ENCODE measurements at regions not wholly inside any gene's neighbourhood (a gene's known extent, or its start where the extent isn't known, plus 50 kb on each side); places are given as distances from the start of the nearest gene placed in this dataset.

DNA sequence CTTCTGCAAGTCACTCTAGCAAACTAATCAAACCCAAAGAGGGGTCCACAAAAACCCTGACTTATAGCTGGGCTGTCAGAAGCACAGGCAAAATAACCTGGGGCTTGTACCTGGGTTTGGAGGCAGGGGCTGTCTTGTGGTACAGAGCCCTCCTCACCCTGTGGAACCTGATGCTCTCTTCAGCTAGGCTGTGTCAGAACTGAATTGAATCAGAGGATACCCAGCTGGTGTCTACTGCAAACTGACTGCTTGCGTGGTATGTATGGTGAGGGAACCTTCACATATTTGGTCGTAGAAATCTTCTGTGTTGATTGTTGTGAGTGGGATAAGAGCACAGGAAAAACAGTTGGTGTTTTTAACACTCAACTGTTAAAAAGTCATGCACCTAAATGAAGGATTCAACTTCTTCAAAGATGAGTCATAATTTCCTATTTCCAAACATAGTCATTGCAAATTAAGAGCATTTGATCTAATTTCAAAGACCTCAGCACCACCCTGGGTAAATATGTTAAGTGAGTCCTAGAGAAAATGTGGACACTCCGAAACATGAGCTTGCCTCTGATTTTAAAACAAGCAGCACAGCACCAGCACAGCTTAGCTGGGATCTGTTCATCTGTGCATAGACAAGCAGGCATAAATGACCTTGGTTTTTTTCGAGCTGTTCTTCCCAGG lies 840.2 kb downstream of the UQCRFS1 start:
- no peak overlapping the region for H3K4me3 ChIP-seq
- DNase-seq = no peak

DNA sequence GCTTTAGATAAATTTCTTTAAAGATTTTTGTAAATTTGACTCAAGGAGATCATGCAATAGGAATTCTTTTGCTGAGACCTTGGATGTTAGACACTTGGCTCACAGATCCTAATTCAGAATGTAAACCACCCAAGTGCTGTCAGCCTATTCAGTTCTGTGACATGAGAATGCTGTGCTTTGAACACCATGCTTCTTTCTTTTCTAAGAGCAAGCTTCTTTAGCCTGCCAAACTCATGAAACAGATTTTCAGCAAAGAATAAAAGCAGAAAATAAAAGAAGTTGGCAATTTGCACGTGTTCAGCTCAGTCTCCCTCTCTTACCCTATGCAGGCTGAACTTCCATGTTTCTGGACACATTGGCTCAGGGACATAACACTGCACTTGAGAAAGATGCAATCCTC lies 845.8 kb downstream of the UQCRFS1 start:
- no peak for DNase-seq
- WGBS, 2 donors = 53 to 69% methylated on average over 1 of the region's 1 CpG
- no peak for ATAC-seq
- intact Hi-C loops (cut with DNase I) = no loop called here
- H3K4me1 ChIP-seq = no peaks in the 10 kb centered on the region
- H3K27me3 ChIP-seq = peaks cover 0 to 4% (median 0%) of the 10 kb centered on the region in 7 donors
- no peaks in the 10 kb centered on the region for H3K36me3 ChIP-seq
- H3K4me3 ChIP-seq = no peak overlapping the region
- peaks cover 0 to 4% (median 0%) of the 10 kb centered on the region in 11 donors for H3K9me3 ChIP-seq
- no peak overlapping the region for H3K27ac ChIP-seq
- TF ChIP-seq, protein P1, sequence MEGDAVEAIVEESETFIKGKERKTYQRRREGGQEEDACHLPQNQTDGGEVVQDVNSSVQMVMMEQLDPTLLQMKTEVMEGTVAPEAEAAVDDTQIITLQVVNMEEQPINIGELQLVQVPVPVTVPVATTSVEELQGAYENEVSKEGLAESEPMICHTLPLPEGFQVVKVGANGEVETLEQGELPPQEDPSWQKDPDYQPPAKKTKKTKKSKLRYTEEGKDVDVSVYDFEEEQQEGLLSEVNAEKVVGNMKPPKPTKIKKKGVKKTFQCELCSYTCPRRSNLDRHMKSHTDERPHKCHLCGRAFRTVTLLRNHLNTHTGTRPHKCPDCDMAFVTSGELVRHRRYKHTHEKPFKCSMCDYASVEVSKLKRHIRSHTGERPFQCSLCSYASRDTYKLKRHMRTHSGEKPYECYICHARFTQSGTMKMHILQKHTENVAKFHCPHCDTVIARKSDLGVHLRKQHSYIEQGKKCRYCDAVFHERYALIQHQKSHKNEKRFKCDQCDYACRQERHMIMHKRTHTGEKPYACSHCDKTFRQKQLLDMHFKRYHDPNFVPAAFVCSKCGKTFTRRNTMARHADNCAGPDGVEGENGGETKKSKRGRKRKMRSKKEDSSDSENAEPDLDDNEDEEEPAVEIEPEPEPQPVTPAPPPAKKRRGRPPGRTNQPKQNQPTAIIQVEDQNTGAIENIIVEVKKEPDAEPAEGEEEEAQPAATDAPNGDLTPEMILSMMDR (IDR thresholded peaks at IDR 0.05) = no peak

More for the DNA sequence above, 840.2 kb downstream of the UQCRFS1 start:
- Histone ChIP-seq H3K4me1 (no peaks in the 10 kb centered on the region), H3K27ac (no peak overlapping the region), H3K36me3 (no peaks in the 10 kb centered on the region), H3K9me3 (peaks cover 0 to 4% (median 0%) of the 10 kb centered on the region in 11 donors), H3K27me3 (peaks cover 0 to 11% (median 0%) of the 10 kb centered on the region in 7 donors)
- no peak for ATAC-seq
- WGBS, 2 donors = 57 to 61% methylated on average over 4 of the region's 4 CpGs
- TF ChIP-seq, protein P1 (IDR thresholded peaks at IDR 0.05) = no peak
- intact Hi-C loops (cut with DNase I) = no loop called here

DNA sequence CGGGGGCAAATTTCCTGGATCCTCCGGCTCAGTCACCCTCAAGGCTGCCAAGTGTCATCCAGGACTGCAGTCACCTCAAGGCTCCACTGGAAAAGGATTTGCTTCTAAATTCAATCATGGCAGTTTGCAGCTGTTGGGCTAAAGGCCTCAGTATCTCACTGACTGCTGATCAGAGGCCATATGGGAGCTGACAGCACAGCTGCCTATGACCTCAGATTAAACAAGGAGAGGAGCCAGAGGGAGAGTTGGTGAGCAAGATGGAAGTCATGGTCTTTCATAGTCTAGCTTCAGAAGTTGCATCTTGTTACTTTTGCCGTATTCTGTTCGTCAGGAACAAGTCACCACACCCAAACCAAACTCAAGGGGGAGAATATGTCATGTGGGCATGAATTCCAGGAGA lies 849.7 kb downstream of the UQCRFS1 start:
- TF ChIP-seq, protein P1 (IDR thresholded peaks at IDR 0.05) = no peak

DNA sequence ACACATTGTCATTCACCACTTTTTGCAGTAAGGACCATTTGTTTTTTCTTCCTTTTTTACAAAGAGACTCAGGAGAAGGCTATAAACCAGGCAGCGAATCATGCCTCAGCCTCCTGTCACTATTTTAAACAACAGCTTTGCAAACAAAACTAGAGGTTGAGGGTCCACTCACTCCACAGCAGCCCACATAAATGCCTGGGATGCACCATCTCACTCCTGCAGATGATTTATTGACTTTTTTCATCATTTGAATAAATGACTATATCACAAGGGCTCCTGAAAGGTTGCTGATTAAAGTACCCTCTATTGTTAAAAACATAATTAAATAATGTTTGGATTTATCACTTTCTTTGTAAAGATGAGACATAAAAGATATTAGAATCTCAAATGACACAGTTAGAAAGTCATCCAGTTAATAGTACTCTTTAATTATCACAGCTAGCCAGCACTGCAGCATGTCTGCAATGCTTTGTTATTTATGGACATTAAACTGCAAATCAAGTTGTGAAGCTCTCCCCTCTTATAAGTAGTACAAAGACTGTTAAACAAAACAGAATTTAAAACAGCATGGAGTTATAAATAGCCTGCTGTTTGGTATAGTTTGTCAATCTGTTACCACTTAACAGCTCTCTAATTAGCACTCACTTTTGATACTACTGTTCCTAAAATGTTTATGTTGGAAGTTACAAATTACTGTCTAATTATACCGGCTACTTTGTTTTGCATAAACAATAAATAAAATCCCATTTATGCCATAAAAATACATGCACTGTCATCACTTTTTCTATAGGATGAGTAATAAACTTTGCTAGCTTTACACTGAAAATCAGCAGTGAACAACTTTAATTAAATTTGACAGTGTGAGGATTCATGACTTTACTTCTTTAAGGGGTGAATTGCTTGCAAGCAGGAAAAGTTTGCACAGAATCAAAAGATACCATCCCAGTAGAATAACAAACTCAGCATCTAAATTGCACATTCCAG lies 853.2 kb downstream of the UQCRFS1 start:
- WGBS, 2 donors = 75 to 77% methylated on average over 2 of the region's 2 CpGs
- Histone ChIP-seq H3K36me3 (no peaks in the 10 kb centered on the region), H3K27me3 (no peaks in the 10 kb centered on the region), H3K4me1 (no peaks in the 10 kb centered on the region), H3K9me3 (peaks cover 0 to 13% (median 0%) of the 10 kb centered on the region in 11 donors), H3K27ac (no peak overlapping the region), H3K4me3 (no peak overlapping the region)
- DNase-seq (no peak), ATAC-seq (no peak)
- TF ChIP-seq, protein P1 (IDR thresholded peaks at IDR 0.05) = no peak
- intact Hi-C loops (cut with DNase I) = no loop called here

More for the DNA sequence above, 849.7 kb downstream of the UQCRFS1 start:
- ATAC-seq = no peak
- DNase-seq = no peak
- no peak overlapping the region for H3K27ac ChIP-seq
- H3K27me3 ChIP-seq = no peaks in the 10 kb centered on the region
- no peak overlapping the region for H3K4me3 ChIP-seq
- no peaks in the 10 kb centered on the region for H3K36me3 ChIP-seq
- no peaks in the 10 kb centered on the region for H3K9me3 ChIP-seq
- 64 to 70% methylated on average over 4 of the region's 4 CpGs for WGBS, 2 donors
- no peaks in the 10 kb centered on the region for H3K4me1 ChIP-seq
- intact Hi-C loops (cut with DNase I) = no loop called here

Measured in heart right ventricle (tissue), 16 donors.